ENCODE measurements at regions not wholly inside any gene's neighbourhood (a gene's known extent, or its start where the extent isn't known, plus 50 kb on each side); places are given as distances from the start of the nearest gene placed in this dataset.

DNA sequence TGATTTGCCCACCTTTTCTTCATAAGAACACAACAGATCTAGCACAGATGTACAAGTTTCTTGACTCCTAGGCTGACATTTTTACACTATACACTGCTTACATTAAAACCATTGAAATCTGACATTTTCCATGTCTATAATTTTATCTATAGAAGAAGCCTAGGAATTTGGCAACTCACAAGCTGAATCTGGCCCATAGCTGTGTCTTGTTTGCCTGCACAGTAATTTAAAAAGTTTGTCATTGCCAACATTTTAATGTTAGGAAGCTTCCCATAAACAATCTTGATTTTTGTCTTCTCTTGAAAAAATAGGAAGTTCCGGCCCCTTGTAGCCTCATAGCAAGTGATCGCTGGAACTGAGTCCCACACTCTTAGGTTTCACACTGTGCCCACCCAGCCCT is 394.6 kb upstream of the AZI2 start:
- no peak for DNase-seq

- DNase-seq, result no peak
Measured at GRCh38 chr3:28743831-28744230, 395.2 kb upstream of the AZI2 start.

GRCh38 chr3:28745436-28745835 is 396.8 kb upstream of the AZI2 start:
- DNase-seq, result no peak

DNA sequence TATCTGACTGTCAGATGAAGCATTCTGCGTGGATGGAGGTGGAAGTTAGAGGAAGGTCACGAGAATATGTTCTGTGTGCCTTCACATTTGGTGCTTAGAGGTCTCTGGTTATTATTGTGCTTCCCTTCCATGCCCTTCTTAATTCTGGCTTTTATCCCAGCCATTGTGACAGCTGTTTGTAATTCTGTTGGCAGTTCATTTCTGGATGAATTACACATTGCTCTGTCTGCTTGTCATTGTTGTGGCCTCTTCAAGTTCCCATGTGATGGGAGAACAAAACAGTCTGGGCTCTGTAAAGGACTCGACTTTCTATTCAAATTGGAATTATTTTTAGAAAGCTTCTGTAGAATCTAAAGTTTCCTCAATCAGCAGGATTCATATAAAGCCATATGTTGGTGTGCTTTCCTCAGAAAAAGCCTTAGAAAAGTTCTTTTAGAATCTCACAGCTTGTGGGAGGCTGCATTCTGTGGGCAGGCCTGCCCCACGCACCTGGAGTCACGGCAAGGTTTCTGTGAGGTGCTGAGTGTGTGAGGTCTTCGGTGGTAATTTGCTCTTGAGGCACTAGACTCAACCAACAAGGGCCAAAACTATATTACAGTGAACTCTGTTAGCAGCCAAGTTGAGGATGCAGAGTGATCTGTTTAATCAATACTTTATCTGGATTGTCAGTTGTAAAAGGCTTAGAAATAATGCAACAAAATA is 397.4 kb upstream of the AZI2 start:
- no peak for DNase-seq

DNA sequence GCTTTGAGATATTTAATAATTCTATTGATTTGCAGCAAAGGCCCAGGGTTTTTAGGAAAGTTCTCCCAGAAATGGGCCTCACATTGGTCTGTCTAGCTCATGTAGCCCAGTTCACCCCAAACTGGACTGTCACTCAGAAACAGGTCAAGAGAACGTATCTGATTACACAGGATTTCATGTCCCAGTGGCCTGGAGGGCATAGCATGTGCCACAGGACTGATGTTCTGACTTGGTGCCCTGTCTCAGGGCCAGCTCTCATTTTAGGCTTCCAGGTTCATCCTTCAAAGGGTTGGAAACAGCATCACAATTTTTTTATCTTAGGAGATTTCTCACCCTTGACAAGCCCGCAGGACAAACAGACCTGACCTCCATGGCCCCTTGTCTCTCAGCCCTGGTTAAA is 398.4 kb upstream of the AZI2 start:
- DNase-seq, result no peak

DNA sequence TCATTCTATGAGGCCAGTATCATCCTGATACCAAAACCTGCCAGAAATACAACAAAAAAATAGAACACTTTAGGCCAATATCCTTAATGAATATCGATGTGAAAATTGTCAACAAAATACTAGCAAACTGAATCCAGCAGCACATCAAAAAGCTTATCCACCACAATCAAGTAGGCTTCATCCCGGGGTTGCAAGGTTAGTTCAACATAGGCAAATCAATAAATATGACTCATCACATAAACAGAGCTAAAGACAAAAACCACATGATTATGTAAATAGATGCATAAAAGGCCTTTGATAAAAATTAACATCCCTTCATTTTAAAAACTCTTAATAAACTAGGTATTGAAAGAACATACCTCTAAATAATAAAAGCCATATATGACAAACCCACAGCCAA is 403.2 kb upstream of the AZI2 start:
- DNase-seq, result no peak

GRCh38 chr3:28752290-28752689 is 403.7 kb upstream of the AZI2 start:
- no peak for DNase-seq

GRCh38 chr3:28756056-28756455 is 407.4 kb upstream of the AZI2 start:
- DNase-seq, result no peak

DNA sequence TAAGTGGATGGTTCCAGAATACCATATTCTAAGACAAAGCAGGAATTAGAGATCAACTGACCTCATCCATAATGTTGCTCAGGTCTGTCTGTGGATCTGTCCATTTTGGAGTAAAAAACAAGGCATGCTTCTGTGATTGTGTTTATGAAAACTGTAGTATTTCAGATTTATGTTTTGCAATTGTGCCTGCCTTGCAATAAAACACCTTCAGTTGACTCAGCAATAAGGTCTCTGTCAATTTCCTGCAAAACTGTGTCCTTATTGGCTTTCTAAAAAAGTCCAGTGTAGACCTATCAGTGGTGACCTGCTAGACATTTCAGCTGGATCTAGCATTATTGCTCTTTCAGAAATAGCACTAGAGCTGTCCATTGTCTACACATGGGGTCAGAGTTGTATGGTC is 409.5 kb upstream of the AZI2 start:
- no peak for DNase-seq

- DNase-seq, result no peak
Measured at GRCh38 chr3:28761375-28761774, 412.8 kb upstream of the AZI2 start.

- DNase-seq, result no peak
Measured at GRCh38 chr3:28765194-28765593, 416.6 kb upstream of the AZI2 start.

GRCh38 chr3:28768439-28768838 is 419.8 kb upstream of the AZI2 start:
- DNase-seq, result no peak

DNA sequence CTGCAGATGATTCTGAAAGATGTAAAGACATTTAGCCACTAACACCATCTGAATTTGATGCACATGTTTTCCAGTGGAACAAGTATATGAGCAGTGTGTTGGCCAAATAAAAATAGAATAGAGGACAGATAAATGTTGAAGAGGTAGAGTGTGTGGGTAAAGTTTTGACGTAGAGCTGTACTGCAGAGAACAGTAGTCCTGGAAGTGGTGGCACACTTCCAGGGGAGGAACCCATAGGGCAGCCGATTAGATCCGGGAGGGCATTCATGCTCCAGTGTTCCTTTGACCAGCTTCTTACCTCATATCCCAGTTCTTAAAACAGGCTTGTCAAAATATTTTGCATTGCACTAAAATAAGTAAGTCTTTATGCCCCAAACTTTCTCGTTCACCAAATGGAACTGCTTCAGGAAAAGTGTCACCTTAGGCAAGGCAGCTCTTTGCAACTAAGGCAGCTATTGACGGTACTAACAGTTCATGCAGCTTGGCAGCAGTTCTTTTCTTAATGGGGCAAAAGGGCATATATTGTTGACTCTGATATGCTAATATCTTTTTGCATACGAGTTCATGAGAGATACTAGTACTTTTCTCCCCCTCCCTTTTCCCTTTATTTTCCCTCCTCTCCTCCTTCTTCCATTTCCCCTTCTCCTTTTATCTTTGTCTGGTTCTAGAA is 429.3 kb upstream of the AZI2 start:
- DNase-seq, result no peak

GRCh38 chr3:28780480-28780879 is 431.9 kb upstream of the AZI2 start:
- DNase-seq, result no peak

DNA sequence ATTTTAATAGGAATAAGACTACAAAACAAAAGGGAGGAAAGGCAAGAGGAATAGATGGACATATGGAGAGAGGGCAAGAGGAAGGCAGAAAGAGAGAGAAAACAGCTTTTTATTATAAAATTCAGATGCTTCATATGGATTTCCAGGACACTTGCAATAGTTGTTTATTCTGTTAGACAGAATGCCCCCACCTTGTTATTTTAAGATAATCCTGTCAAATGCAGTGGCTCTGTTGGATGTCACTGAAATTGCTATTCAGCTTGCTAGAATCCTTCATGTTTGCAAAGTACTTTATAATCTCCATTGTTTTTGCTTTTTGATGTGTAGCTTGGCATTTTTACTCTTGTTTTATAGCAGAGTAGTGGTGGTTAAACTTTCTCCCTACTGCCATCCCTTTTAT is 432.4 kb upstream of the AZI2 start:
- no peak for DNase-seq

GRCh38 chr3:28786446-28786845 is 437.8 kb upstream of the AZI2 start:
- no peak for DNase-seq

DNA sequence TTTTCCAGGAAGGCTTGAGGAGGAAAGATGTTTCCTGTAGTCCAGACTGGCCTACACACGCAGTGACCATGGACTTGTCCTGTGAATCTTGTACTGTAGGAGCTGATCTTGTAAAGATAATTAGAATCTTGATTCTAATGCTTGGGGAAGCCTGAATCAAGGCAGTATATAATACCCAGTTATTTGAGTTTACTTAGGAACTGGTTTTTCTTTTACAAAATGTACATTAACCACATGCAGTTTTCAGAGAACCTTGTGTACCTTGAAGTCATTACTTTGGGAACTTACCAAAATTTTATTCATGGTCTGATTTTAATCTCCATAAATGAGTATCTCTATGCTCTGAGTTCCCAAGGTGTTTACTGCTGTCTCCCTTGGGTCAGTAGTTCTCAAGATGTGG is 439.9 kb upstream of the AZI2 start:
- DNase-seq, result no peak

DNA sequence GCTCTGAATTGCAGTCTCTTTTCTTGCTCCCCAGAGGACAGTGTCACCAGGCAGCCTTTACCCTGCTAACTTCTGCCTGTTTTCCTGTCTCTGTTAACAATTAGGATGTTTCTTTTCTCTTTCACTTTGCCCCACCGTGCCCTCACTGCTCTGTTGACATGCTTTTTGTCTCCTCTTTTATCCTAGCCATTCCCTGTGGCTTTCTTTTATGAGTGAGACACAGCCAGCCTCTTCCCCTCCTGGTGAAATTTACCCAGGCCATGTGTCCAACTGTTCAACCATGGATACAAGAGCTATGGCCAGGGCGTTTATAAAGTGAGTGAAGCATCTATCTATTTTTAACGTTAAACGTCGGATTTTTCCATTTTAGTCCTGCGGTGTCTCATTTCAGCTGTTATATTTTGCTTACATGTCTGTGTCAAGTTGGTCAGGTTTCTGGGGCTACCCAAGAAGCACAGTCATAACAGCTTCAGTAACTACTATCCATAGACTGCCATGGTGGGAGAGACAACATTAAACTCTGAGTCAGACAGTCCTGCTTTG is 443.2 kb upstream of the AZI2 start:
- no peak for DNase-seq

GRCh38 chr3:28792604-28793003 is 444.0 kb upstream of the AZI2 start:
- DNase-seq, result no peak

DNA sequence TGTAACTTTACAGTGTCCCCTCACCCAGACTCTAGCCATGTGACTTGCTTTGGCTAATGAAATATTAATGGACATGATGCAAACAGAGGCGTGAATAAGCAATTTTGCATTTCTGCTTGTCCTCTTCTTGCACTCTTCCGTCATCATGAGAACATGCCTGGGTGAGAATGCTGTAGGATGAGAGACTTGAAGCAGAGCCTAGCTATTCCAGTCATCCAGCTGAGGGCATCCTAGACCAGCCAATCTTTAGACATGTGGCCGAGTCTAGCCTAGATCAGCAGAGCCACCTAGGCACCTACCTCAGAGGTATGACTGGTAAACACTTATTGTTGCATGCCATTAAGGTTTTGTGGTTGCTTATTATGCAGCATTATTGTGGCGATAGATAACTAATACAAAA is 450.5 kb upstream of the AZI2 start:
- no peak for DNase-seq

- no peak for DNase-seq
Measured at GRCh38 chr3:28800203-28800602, 451.6 kb upstream of the AZI2 start.

DNA sequence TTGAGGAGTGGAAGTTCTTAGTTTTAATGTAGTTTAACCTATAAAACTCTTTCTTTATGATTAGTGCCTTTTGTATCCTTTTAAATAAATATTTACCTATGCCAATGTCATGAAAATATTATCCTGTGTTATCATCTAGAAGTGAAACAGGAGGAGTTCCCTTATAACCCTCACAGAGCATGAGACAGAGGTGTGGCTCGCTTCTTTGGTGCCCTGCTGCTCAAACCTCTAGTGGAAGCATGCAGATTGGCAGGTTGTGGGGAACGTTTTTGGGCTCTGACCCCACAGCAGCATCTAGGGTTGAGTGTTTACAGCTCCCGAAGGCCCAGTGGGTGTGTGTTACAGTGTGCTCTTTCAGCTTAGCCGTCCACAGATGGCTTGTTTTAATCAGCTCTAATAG is 459.4 kb upstream of the AZI2 start:
- DNase-seq, result no peak

- DNase-seq, result no peak
Measured at GRCh38 chr3:28816017-28816416, 464.9 kb upstream of the RBMS3 start.

GRCh38 chr3:28824316-28824715 is 456.6 kb upstream of the RBMS3 start:
- no peak for DNase-seq

DNA sequence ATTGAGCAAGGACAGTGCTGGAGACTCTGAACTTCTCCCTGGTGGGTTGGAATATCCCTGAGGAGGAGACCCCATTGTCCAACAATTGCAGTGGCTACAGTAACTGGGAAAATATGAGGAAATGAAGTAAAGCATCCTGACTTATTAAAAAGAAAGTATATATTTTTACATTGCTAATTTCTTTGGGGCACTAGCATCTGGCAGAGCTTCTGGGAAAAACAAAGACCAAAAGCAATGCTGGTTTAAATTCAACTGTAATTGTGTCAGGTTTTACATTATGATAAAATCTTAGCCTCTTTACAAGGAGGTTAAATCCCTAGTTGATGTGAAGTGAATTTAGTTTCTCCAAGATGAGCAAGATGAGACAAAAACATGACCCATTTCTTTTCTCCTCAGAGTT is 454.0 kb upstream of the RBMS3 start:
- DNase-seq, result no peak

All from CD4-positive, alpha-beta T cell treated with Interleukin-10 for 1 hour (primary cell).